Ishikawa (cell line): ENCODE measurements at regions not wholly inside any gene's neighbourhood (a gene's known extent, or its start where the extent isn't known, plus 50 kb on each side); places are given as distances from the start of the nearest gene placed in this dataset.

Experiments used
- CEBPB ChIP-seq: IDR thresholded peaks from 2 replicates; pipeline ENCODE4 v1.6.1; 2012
- CREB1 ChIP-seq: IDR thresholded peaks from 2 replicates; pipeline ENCODE4 v1.6.1; 2012; ENCODE audit warnings: low read depth
- EGR1 ChIP-seq: IDR thresholded peaks from 2 replicates; pipeline ENCODE4 v1.6.1; 2012
- EP300 ChIP-seq: IDR thresholded peaks from 2 replicates; pipeline ENCODE4 v1.6.1; 2012; ENCODE audit warnings: borderline replicate concordance
- FOXM1 ChIP-seq: IDR thresholded peaks from 2 replicates; pipeline ENCODE4 v1.6.1; 2012; ENCODE audit warnings: low read depth, borderline replicate concordance
- NFIC ChIP-seq: IDR thresholded peaks from 2 replicates; pipeline ENCODE4 v1.6.1; 2012
- RAD21 ChIP-seq: IDR thresholded peaks from 2 replicates; pipeline ENCODE4 v1.6.1; 2012; ENCODE audit warnings: low read depth
- TAF1 ChIP-seq: IDR thresholded peaks from 2 replicates; pipeline ENCODE4 v1.6.1; 2012; ENCODE audit warnings: low read depth, mild to moderate bottlenecking
- TCF12 ChIP-seq: IDR thresholded peaks from 2 replicates; pipeline ENCODE4 v1.6.1; 2012; ENCODE audit warnings: low read depth
- TEAD4 ChIP-seq: IDR thresholded peaks from 2 replicates; pipeline ENCODE4 v1.6.1; 2012
- YY1 ChIP-seq: IDR thresholded peaks from 2 replicates; pipeline ENCODE4 v1.6.1; 2012; ENCODE audit warnings: low read depth
- ZBTB7A ChIP-seq: IDR thresholded peaks from 2 replicates; pipeline ENCODE4 v1.6.1; 2012; ENCODE audit warnings: low read depth
- TF ChIP-seq, protein P1 (sequence below): IDR thresholded peaks from 2 replicates; pipeline ENCODE4 v1.6.1; 2012
- TF ChIP-seq, protein P2 (sequence below): IDR thresholded peaks from 2 replicates; pipeline ENCODE4 v1.6.1; 2012; ENCODE audit warnings: low read depth, mild to moderate bottlenecking
- TF ChIP-seq, protein P3 (sequence below): IDR thresholded peaks from 2 replicates; pipeline ENCODE4 v1.6.1; 2012

DNA sequence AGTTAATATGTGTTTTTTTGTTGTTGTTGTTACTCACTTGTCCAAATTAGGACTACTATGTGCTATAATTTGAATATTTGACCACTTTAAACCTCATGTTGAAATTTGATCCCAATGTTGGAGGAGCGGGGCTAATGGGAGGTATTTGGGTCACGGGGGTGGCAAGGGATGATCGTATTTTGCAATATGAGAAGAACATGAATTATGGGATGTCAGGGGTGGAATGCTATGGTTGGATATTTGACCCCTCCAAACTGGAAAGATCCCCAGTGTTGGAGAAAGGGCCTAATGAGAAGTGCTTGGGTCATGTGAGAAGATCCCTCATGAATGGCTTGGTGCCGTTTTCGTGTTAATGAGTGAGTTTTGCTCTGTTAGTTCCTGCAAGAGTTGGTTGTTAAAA lies 119.8 kb downstream of the NUDT12 start:
- TF ChIP-seq YY1 (no peak), NFIC (no peak), CREB1 (no peak), TEAD4 (no peak), CEBPB (no peak), EGR1 (no peak), TCF12 (no peak), RAD21 (no peak), TAF1 (no peak), FOXM1 (no peak)
- TF ChIP-seq, protein P1, sequence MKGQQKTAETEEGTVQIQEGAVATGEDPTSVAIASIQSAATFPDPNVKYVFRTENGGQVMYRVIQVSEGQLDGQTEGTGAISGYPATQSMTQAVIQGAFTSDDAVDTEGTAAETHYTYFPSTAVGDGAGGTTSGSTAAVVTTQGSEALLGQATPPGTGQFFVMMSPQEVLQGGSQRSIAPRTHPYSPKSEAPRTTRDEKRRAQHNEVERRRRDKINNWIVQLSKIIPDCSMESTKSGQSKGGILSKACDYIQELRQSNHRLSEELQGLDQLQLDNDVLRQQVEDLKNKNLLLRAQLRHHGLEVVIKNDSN = no peak
- TF ChIP-seq, protein P2, sequence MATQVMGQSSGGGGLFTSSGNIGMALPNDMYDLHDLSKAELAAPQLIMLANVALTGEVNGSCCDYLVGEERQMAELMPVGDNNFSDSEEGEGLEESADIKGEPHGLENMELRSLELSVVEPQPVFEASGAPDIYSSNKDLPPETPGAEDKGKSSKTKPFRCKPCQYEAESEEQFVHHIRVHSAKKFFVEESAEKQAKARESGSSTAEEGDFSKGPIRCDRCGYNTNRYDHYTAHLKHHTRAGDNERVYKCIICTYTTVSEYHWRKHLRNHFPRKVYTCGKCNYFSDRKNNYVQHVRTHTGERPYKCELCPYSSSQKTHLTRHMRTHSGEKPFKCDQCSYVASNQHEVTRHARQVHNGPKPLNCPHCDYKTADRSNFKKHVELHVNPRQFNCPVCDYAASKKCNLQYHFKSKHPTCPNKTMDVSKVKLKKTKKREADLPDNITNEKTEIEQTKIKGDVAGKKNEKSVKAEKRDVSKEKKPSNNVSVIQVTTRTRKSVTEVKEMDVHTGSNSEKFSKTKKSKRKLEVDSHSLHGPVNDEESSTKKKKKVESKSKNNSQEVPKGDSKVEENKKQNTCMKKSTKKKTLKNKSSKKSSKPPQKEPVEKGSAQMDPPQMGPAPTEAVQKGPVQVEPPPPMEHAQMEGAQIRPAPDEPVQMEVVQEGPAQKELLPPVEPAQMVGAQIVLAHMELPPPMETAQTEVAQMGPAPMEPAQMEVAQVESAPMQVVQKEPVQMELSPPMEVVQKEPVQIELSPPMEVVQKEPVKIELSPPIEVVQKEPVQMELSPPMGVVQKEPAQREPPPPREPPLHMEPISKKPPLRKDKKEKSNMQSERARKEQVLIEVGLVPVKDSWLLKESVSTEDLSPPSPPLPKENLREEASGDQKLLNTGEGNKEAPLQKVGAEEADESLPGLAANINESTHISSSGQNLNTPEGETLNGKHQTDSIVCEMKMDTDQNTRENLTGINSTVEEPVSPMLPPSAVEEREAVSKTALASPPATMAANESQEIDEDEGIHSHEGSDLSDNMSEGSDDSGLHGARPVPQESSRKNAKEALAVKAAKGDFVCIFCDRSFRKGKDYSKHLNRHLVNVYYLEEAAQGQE = no peak

DNA sequence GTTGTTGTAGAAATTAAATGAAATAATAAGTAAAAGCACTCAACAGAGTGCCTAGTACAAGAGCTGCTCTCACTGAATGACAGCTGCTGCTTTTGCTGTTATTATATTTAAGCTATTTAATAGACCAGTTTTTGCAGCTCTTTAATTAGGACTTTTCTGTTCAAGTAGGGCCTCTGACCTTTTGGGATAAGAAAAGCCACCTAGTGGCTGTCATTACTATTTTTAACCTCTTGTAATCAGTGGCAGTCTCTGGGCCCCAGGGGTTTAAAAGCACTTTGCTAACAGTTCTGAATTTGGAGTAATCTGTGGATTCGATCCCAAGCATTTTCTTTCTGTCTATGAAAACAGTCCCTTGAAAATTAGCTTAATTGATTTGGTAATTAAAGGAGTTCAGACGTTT lies 121.1 kb downstream of the NUDT12 start:
- TF ChIP-seq TCF12 = no peak
- TF ChIP-seq, protein P2 = no peak
- 0 out of 2 replicates have a peak, but pooled peaks have one; percentile 2 for TF ChIP-seq RAD21

DNA sequence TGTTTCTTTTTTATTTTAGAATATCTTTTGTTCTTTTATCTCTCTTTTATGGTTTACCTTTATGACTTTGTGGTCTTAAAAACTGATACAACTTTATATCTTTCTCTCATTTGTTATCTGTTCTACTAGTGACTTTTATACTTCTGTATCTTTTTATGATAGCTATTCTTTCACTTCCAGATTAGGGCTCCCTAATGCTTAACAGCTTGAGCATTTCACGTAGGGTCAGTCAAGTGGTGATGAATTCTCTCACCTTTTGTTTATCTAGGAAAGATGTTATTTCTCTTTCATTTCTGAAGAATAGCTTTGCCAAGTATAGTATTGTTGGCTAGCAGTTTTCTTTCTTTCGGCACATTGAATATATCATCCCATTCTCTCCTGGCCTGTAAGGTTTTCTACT lies 123.6 kb downstream of the NUDT12 start:
- TF ChIP-seq FOXM1 = no peak
- no peak for TF ChIP-seq NFIC
- no peak for TF ChIP-seq EGR1
- TF ChIP-seq ZBTB7A = no peak
- no peak for TF ChIP-seq CREB1
- TF ChIP-seq EP300 = no peak
- TF ChIP-seq RAD21 = no peak
- TF ChIP-seq TCF12 = no peak
- no peak for TF ChIP-seq CEBPB
- TF ChIP-seq, protein P1 = no peak
- TF ChIP-seq, protein P3, sequence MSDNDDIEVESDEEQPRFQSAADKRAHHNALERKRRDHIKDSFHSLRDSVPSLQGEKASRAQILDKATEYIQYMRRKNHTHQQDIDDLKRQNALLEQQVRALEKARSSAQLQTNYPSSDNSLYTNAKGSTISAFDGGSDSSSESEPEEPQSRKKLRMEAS = no peak
- TF ChIP-seq YY1 = no peak
- no peak for TF ChIP-seq TEAD4
- TF ChIP-seq, protein P2 = no peak
- TF ChIP-seq TAF1 = no peak

DNA sequence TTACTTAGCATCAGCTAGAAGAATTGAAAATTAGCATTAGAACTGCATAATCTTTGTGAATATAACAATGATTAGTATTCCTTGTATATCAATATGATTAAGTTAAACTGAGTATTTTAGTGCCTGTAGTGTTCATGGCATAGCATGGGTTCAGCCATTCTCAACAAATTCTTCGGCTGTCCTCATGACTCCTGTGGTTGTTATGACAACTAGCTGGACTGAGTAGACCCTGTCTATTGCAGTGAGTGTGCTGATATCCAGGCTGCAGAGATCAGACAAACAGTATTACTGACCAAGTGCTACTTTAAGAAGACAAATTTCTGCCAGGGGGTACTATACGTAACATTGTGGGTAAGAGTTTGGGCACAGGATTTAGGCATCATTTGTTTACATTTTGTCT lies 125.9 kb downstream of the NUDT12 start:
- TF ChIP-seq TAF1 = no peak
- TF ChIP-seq RAD21 = no peak
- TF ChIP-seq TEAD4 = no peak
- TF ChIP-seq NFIC = no peak
- TF ChIP-seq, protein P3 = no peak
- TF ChIP-seq, protein P1 = no peak
- no peak for TF ChIP-seq EGR1
- TF ChIP-seq CREB1 = no peak
- TF ChIP-seq, protein P2 = no peak
- TF ChIP-seq YY1 = no peak
- no peak for TF ChIP-seq ZBTB7A
- no peak for TF ChIP-seq EP300
